ENCODE measurements at regions not wholly inside any gene's neighbourhood (a gene's known extent, or its start where the extent isn't known, plus 50 kb on each side); places are given as distances from the start of the nearest gene placed in this dataset.
"Not testable (repeated sequence)": the region's sequence is repeated elsewhere in the genome, so short reads cannot be mapped to it uniquely, and the experiment has no call there.

- DNase-seq = no peak
Measured at GRCh38 chr3:152199102-152199840, 69.5 kb upstream of the MBNL1 start.

GRCh38 chr3:152200476-152201420, 68.0 kb upstream of the MBNL1 start:
- DNase-seq = no peak

- no peak for DNase-seq
Measured at GRCh38 chr3:152202976-152203626, 65.6 kb upstream of the MBNL1 start.

GRCh38 chr3:152203652-152204051, 65.1 kb upstream of the MBNL1 start:
- DNase-seq = no peak

- DNase-seq = peak; percentile 4
Measured at GRCh38 chr3:152204218-152204617, 64.5 kb upstream of the MBNL1 start.

- no peak for DNase-seq
Measured at GRCh38 chr3:152205097-152205593, 63.6 kb upstream of the MBNL1 start.

- DNase-seq = no peak
Measured at GRCh38 chr3:152206243-152206760, 62.4 kb upstream of the MBNL1 start.

GRCh38 chr3:152208439-152208838, 60.3 kb upstream of the MBNL1 start:
- no peak for DNase-seq

GRCh38 chr3:152209060-152209459, 59.7 kb upstream of the MBNL1 start:
- DNase-seq = peak; percentile 4

GRCh38 chr3:152209776-152210175, 59.0 kb upstream of the MBNL1 start:
- no peak for DNase-seq

GRCh38 chr3:152210697-152211096, 58.0 kb upstream of the MBNL1 start:
- DNase-seq = no peak

- no peak for DNase-seq
Measured at GRCh38 chr3:152211655-152212054, 57.1 kb upstream of the MBNL1 start.

GRCh38 chr3:152213203-152213602, 55.5 kb upstream of the MBNL1 start:
- DNase-seq = no peak

- DNase-seq = no peak
Measured at GRCh38 chr3:152213938-152214337, 54.8 kb upstream of the MBNL1 start.

- not testable (repeated sequence) for DNase-seq
Measured at GRCh38 chr3:152216960-152217865, 51.5 kb upstream of the MBNL1 start.

GRCh38 chr3:152218602-152219001, 50.1 kb upstream of the MBNL1 start:
- DNase-seq = no peak
